Aorta (tissue), 5 donors: ENCODE measurements at regions not wholly inside any gene's neighbourhood (a gene's known extent, or its start where the extent isn't known, plus 50 kb on each side); places are given as distances from the start of the nearest gene placed in this dataset.

ENCODE experiments used
- ATAC-seq: fragments of 200-7000 bp; cut with Tn5 transposase; one replicate; pipeline ENCODE4 v1.9.1; 2022; ENCODE audit warnings: moderate library complexity; ENCODE audit not compliant: low FRiP score
- DNase-seq, 2 donors: peaks; one replicate each; pipeline ENCODE4 v3.0.0-alpha.2; 2020
- H3K27ac ChIP-seq, 2 donors: one replicate each; pipeline ENCODE4 v1.5.1; 2013; ENCODE audit warnings: low read length in 2 of 2, mild to moderate bottlenecking in 2 of 2, moderate library complexity in 2 of 2, control low read depth in 1 of 2, inconsistent platforms in 1 of 2, low read depth in 1 of 2
- H3K27me3 ChIP-seq, 2 donors: one replicate each; pipeline ENCODE4 v1.6.1; 2013; ENCODE audit warnings: control low read depth in 1 of 2, low read length in 1 of 2, mild to moderate bottlenecking in 1 of 2, moderate library complexity in 1 of 2; ENCODE audit not compliant: insufficient read depth in 2 of 2, control insufficient read depth in 1 of 2
- H3K36me3 ChIP-seq, 2 donors: one replicate each; pipeline ENCODE4 v1.6.1; 2013; ENCODE audit warnings: control low read depth in 1 of 2, low read length in 1 of 2, mild to moderate bottlenecking in 1 of 2; ENCODE audit not compliant: insufficient read depth in 2 of 2, control insufficient read depth in 1 of 2
- H3K4me1 ChIP-seq, 2 donors: one replicate each; pipeline ENCODE4 v1.6.1; 2013; ENCODE audit warnings: low read length in 2 of 2, control low read depth in 1 of 2, mild to moderate bottlenecking in 1 of 2, moderate library complexity in 1 of 2; ENCODE audit not compliant: insufficient read depth in 2 of 2, control insufficient read depth in 1 of 2
- H3K4me3 ChIP-seq, 2 donors: one replicate each; pipeline ENCODE4 v1.5.1; 2013; ENCODE audit warnings: low read length in 2 of 2, control low read depth in 1 of 2, mild to moderate bottlenecking in 1 of 2
- H3K9me3 ChIP-seq: one replicate; pipeline ENCODE4 v1.6.1; 2013; ENCODE audit warnings: mild to moderate bottlenecking, low read length; ENCODE audit not compliant: control insufficient read depth
- WGBS, 2 donors: extraction: QIAGEN DNeasy Blood & Tissue Kit; methylation state at CpG; one replicate each; pipeline ENCODE4 v1.1.7; 2013; 5-methylcytosine and 5-hydroxymethylcytosine counted together
- intact Hi-C, 2 donors: fragments of 100-400 bp; cut with DNase I; formaldehyde crosslinking; loops; one replicate each; pipeline versions ENCODE4 v1.14.2 to v1.15.0; 2022
- donor health status: healthy with polysubstance abuse.
- donor health status: Bipolar disorder and iron deficiency.
- donor health status: DM: no; HTN: no; CAD: no.
- donor health status: DM: no; HTN: no; CAD: no.
- donor health status: DM: yes; HTN: yes; CAD: no.

GRCh38 chr1:101506541-101507164 lies 269.8 kb downstream of the S1PR1 start:
- Histone ChIP-seq H3K4me3 (no peak overlapping the region), H3K27me3 (no peaks in the 10 kb centered on the region), H3K9me3 (no peaks in the 10 kb centered on the region), H3K4me1 (peaks cover 0 to 3% of the 10 kb centered on the region in 2 donors), H3K27ac (no peak overlapping the region), H3K36me3 (no peaks in the 10 kb centered on the region)
- DNase-seq (no peak), ATAC-seq (no peak)
- 0 to 73% methylated on average over 1 of the region's 1 CpG for WGBS, 2 donors
- intact Hi-C loops, result no loop called here

- peaks cover 0 to 3% of the 10 kb centered on the region in 2 donors for H3K4me1 ChIP-seq
- no peaks in the 10 kb centered on the region for H3K9me3 ChIP-seq
- H3K27ac ChIP-seq, result no peak overlapping the region
- no peak for DNase-seq
- no peak for ATAC-seq
- no peaks in the 10 kb centered on the region for H3K36me3 ChIP-seq
- no peaks in the 10 kb centered on the region for H3K27me3 ChIP-seq
- WGBS, 2 donors, result 8 to 16% methylated on average over 1 of the region's 1 CpG
- intact Hi-C loops, result no loop called here
- H3K4me3 ChIP-seq, result no peak overlapping the region
Measured at GRCh38 chr1:101507547-101507971, 270.7 kb downstream of the S1PR1 start.

- peaks cover 0 to 3% of the 10 kb centered on the region in 2 donors for H3K4me1 ChIP-seq
- H3K4me3 ChIP-seq, result no peak overlapping the region
- ATAC-seq (no peak), DNase-seq (no peak)
- intact Hi-C loops, result no loop called here
- no peaks in the 10 kb centered on the region for H3K9me3 ChIP-seq
- 87 to 88% methylated on average over 2 of the region's 2 CpGs for WGBS, 2 donors
- H3K27me3 ChIP-seq, result no peaks in the 10 kb centered on the region
- H3K27ac ChIP-seq, result no peak overlapping the region
- no peaks in the 10 kb centered on the region for H3K36me3 ChIP-seq
Measured at GRCh38 chr1:101508913-101509312, 272.1 kb downstream of the S1PR1 start.

GRCh38 chr1:101509370-101509769 lies 272.6 kb downstream of the S1PR1 start:
- H3K36me3 ChIP-seq, result no peaks in the 10 kb centered on the region
- H3K4me1 ChIP-seq, result peaks cover 0 to 3% of the 10 kb centered on the region in 2 donors
- DNase-seq (no peak), ATAC-seq (no peak)
- no peaks in the 10 kb centered on the region for H3K27me3 ChIP-seq
- no peaks in the 10 kb centered on the region for H3K9me3 ChIP-seq
- intact Hi-C loops, result no loop called here
- no peak overlapping the region for H3K4me3 ChIP-seq
- no peak overlapping the region for H3K27ac ChIP-seq
- WGBS, 2 donors, result 68 to 73% methylated on average over 1 of the region's 1 CpG

- 87 to 89% methylated on average over 2 of the region's 2 CpGs for WGBS, 2 donors
Measured at GRCh38 chr1:101511202-101511891, 274.5 kb downstream of the S1PR1 start.

GRCh38 chr1:101520302-101520701 lies 283.5 kb downstream of the S1PR1 start:
- intact Hi-C loops, result no loop called here
- Histone ChIP-seq H3K9me3 (peaks cover 3% of the 10 kb centered on the region), H3K36me3 (no peaks in the 10 kb centered on the region), H3K27me3 (no peaks in the 10 kb centered on the region), H3K27ac (no peak overlapping the region), H3K4me3 (no peak overlapping the region), H3K4me1 (no peaks in the 10 kb centered on the region)
- no peak for ATAC-seq
- no peak for DNase-seq
- WGBS, 2 donors, result 2 to 4% methylated on average over 4 of the region's 4 CpGs

More at GRCh38 chr1:101511202-101511891, 274.5 kb downstream of the S1PR1 start:
- DNase-seq (no peak), ATAC-seq (no peak)
- H3K36me3 ChIP-seq, result no peaks in the 10 kb centered on the region
- no peaks in the 10 kb centered on the region for H3K9me3 ChIP-seq
- H3K27me3 ChIP-seq, result no peaks in the 10 kb centered on the region
- H3K4me1 ChIP-seq, result peaks cover 0 to 3% of the 10 kb centered on the region in 2 donors
- H3K27ac ChIP-seq, result no peak overlapping the region
- intact Hi-C loops, result no loop called here
- H3K4me3 ChIP-seq, result no peak overlapping the region

- Histone ChIP-seq H3K4me1 (no peaks in the 10 kb centered on the region), H3K27me3 (no peaks in the 10 kb centered on the region), H3K4me3 (no peak overlapping the region), H3K9me3 (no peaks in the 10 kb centered on the region), H3K36me3 (no peaks in the 10 kb centered on the region), H3K27ac (no peak overlapping the region)
- intact Hi-C loops, result no loop called here
- ATAC-seq (no peak), DNase-seq (no peak)
- WGBS, 2 donors, result 84% methylated on average over 2 of the region's 2 CpGs
Measured at GRCh38 chr1:101522486-101522885, 285.7 kb downstream of the S1PR1 start.

GRCh38 chr1:101526813-101527212 lies 290.0 kb downstream of the S1PR1 start:
- Histone ChIP-seq H3K27me3 (no peaks in the 10 kb centered on the region), H3K27ac (no peak overlapping the region), H3K4me1 (no peaks in the 10 kb centered on the region), H3K4me3 (no peak overlapping the region), H3K36me3 (no peaks in the 10 kb centered on the region), H3K9me3 (no peaks in the 10 kb centered on the region)
- ATAC-seq (no peak), DNase-seq (no peak)
- intact Hi-C loops, result no loop called here
- 52 to 55% methylated on average over 6 of the region's 6 CpGs for WGBS, 2 donors

- Histone ChIP-seq H3K4me3 (no peak overlapping the region), H3K4me1 (no peaks in the 10 kb centered on the region), H3K36me3 (no peaks in the 10 kb centered on the region), H3K9me3 (no peaks in the 10 kb centered on the region), H3K27ac (no peak overlapping the region), H3K27me3 (no peaks in the 10 kb centered on the region)
- DNase-seq (no peak), ATAC-seq (no peak)
- WGBS, 2 donors, result 4 to 7% methylated on average over 1 of the region's 1 CpG
- intact Hi-C loops, result no loop called here
Measured at GRCh38 chr1:101532377-101532776, 295.6 kb downstream of the S1PR1 start.
